GM08714 (cell line): ENCODE measurements at regions not wholly inside any gene's neighbourhood (a gene's known extent, or its start where the extent isn't known, plus 50 kb on each side); places are given as distances from the start of the nearest gene placed in this dataset.

Source experiments
- H3K4me3 ChIP-seq: fragments of 200-500 bp; sonication (Bioruptor generic); 2 replicates; pipeline ENCODE4 v1.5.1; 2014; ENCODE audit warnings: mild to moderate bottlenecking, low read length, inconsistent platforms
- ZNF274 ChIP-seq: IDR thresholded peaks from 2 replicates; pipeline ENCODE4 v1.6.1; 2012; ENCODE audit warnings: mild to moderate bottlenecking, low read depth, low read length

DNA sequence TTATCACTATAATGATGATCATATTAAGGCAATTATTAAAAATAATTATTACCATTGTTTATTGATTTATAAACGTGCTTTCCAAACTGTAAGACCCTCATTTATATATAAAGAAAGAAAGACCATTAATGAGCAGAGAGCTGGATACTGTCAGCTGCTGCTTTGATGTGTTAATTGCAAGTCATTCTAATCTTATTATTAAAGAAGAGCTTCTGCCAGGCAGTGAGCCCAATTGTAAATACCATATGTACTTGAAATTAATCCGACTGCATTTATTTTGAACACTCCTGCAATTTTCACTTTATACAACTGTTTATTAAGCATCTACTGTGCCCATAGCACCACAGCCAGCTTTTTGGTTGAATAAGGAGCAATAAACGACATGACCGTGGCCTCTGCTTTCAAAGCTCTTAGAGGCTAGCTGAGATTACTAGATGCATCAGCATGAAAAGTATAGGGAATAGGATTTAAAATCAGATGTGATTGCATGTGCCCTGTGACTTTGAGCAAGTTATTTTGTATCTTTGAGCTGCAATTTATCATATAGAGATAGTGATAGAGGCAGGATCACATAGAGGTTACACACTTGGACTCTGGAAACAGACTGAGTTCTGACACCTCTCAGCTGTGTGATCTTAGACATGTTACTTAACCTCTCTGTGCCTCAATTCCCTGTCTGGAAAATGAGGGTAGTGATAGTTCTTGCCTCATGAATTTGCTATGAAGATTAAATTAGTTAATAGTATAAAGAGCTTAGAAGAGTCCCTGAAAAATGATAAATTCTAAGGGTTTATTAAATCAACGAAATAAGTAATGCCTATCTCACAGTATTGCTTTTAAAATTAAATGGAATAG, 83.4 kb downstream of the MYCN start:
- no peak overlapping the region for H3K4me3 ChIP-seq
- no peak for TF ChIP-seq ZNF274

- no peak overlapping the region for H3K4me3 ChIP-seq
Observed at GRCh38 chr2:16022548-16023240, 82.3 kb downstream of the MYCN start.

DNA sequence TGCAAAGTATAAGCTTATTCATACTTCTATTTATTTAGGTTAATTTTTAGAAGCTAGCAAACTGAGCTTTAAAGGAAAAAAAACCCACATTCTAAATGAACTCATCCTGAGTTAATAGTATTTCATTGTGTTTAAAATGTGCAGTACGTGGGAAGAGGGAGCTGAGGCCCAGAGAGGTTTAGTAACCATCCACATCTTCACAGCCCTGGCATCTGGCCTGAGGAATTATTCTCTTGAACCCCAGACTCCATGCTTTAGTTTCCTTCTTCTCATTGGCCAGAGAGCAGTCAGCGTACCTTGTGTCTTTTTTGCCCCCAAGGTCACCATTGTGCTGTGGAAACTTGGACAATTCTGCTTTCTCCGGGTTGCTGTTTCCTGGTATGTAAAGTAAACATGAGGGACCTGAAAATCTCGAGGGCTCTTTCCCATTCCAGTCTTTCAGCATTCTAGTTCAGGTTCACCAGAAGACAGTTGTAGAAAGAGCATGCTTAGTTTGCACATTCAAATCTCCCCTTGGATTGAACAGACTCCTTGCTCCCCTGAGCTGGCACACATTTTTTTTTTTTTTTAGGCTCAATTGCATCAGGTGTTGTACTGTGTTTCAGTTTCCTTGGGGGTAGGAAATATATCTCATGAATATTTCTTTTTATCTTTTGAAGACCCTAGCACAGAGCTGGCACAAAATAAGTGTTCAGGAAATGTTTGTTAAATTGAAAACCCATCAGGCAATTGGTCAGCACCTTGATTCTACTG, 81.4 kb downstream of the MYCN start:
- no peak for TF ChIP-seq ZNF274
- no peak overlapping the region for H3K4me3 ChIP-seq

More at GRCh38 chr2:16022548-16023240, 82.3 kb downstream of the MYCN start:
- TF ChIP-seq ZNF274: no peak

DNA sequence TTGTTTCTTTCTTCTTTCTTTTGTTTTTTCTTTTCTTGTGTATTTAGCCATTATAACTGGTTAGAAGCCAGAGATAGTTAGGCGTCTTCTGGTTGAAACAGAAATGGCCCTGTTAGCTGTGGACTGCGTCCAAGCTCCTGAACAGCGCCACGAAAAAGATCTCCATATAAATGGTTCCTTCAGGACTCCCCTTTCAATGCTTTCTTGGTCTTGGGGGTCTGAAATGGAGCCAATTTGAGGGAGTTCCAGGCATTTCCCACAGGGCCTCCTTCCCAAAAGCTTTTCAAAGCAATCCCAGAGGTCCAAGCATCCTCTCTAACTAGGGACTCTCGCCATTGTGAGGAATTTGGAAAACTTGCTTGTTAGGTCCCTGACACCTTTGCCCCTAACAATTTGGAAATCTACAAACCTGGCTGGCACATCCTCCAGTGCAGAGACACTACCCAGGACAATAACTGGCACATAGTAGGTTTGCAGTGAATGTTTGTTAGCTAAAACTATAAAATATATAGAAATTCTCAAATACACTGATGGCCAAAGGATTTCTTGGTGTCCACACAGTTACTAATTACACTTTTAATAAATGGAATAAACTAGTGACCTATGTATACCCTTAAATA, 80.1 kb downstream of the MYCN start:
- TF ChIP-seq ZNF274: no peak

GRCh38 chr2:16019617-16020351, 79.4 kb downstream of the MYCN start:
- TF ChIP-seq ZNF274: no peak

More for the DNA sequence above, 80.1 kb downstream of the MYCN start:
- H3K4me3 ChIP-seq: no peak overlapping the region

GRCh38 chr2:16019060-16019480, 78.7 kb downstream of the MYCN start:
- H3K4me3 ChIP-seq: no peak overlapping the region
- no peak for TF ChIP-seq ZNF274

More at GRCh38 chr2:16019617-16020351, 79.4 kb downstream of the MYCN start:
- no peak overlapping the region for H3K4me3 ChIP-seq

DNA sequence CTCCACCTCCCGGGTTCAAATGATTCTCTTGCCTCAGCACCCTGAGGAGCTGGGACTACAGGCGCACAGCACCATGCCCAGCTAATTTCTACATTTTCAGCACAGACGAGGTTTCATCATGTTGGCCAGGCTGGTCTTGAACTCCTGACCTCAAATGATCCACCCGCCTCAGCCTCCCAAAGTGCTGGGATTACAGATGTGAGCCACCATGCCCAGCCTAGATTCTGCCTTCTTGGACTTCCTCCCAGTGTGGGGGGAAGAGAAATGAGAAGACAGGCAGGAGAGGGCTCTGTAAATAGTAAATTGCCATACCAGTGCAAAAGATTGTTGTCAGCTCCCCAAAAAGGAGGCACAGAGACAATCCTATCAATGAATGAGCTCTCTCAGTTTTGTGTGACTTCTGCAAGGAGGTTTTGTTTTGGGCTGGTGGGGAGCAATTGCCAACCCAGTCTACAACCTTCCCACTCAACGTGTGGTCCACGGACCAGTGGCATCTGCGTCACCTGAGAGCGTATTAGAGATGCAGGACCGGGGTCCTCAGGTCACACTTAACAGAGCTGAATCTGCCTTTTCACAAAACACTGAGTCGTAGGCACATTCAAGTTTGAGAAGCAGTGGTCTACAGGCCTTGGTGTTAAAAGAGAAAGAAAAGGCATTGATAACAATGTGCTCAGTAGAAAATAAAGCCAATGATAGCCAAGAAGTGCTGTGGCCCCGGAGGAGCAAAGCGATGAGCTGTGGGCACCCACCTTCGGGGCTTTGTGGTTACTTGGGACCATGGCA, 78.1 kb downstream of the MYCN start:
- TF ChIP-seq ZNF274: no peak
- no peak overlapping the region for H3K4me3 ChIP-seq

DNA sequence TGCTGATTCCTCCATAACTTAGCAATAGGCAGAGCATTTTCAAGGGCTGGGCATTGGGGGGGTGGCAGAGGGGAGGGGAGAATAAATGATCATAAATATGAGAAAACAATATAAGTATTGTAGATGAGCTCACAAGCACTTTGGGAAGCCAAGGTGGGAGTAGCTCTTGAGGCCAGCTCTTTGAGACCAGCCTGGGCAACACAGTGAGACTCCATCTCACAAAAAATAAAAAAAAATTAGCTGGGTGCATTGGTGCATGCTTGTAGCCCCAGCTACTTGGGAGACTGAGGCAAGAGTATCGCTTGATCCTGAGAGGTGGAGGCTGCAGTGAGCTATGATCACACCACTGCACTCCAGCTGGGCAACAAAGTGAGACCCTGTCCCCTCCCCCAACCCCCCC, 75.9 kb downstream of the MYCN start:
- no peak overlapping the region for H3K4me3 ChIP-seq
- TF ChIP-seq ZNF274: no peak

DNA sequence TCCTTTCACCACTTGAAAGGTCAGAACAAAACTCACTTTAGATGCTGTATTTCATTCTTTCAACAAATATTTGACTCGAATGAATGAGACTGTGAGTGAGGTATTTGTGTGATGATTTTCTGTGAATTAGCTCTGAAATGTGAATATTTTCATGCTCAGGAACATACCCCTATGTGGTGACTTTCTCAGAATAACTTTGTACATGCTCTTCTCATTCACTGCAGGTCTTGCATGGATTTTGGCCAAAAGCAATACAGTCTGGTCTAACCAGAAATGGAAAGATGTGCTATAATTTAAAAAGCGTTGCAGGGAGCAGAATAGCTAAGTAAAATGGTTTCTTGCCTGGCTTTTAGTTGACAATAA, 75.5 kb downstream of the MYCN start:
- H3K4me3 ChIP-seq: no peak overlapping the region
- TF ChIP-seq ZNF274: no peak

DNA sequence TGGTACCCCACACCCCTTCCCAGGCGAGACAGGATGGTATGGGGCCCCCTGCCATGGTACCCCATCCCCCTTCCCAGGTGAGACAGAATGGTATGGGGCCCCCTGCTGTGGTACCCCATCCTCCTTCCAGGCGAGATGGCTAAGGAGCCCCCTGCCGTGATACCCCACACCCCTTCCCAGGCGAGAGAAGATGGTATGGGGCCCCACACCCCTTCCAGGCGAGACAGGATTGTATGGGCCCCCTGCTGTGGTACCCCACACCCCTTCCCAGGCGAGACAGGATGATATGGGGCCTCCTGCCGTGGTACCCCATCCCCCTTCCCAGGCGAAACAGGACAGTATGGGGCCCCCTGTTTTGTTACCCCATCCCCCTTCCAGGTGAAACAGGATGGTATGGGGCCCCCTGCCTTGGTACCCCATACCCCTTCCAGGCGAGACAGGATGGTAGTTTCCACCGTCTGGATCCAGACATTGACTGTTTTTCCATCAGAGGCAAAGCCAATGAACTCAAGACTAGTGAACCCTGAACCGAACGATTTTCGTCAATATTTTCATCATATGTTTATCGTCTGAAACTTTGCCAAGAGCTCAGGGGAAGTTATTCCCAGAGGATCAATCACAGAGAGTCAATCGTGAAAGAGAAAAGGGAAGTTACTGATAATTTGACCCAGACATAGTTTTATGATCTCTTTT, 75.0 kb downstream of the MYCN start:
- no peak for TF ChIP-seq ZNF274
- H3K4me3 ChIP-seq: no peak overlapping the region

DNA sequence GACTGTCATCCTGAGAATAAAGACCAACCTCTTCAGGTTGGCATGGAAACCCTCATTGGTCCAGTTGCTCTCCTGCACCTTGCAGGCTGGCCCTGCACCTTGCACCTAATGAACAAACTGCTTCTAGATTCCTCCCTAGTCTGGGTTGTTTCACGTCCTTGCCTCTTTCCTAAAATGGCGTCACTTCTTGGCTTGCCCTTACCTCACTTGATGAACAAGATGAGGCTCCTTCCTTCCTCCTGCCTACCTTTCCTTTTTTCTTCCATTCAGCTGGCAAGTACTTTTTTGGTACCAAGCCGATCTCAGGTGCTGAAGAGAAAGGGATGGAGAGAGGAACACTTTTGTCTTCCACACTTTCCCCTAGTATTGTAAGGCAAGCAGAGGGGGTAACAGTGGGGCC, 74.5 kb downstream of the MYCN start:
- no peak overlapping the region for H3K4me3 ChIP-seq
- TF ChIP-seq ZNF274: no peak
